ENCODE measurements at regions not wholly inside any gene's neighbourhood (a gene's known extent, or its start where the extent isn't known, plus 50 kb on each side); places are given as distances from the start of the nearest gene placed in this dataset.
A peak's percentile ranks its signal among the peaks of the same experiment; 100 is the strongest.

- no peak for DNase-seq
- Histone ChIP-seq H2BK5ac (ENCODE audit: low read depth, low read length, poor library complexity, severe bottlenecking) (no peak overlapping the region), H3K9ac (ENCODE audit: low read length) (no peak overlapping the region), H3K23ac (ENCODE audit: low read length in 2 of 2) (no peak overlapping the region), H4K91ac (ENCODE audit: low read length) (no peak overlapping the region), H3K79me1 (replicated peaks; ENCODE audit: low read length, poor library complexity, severe bottlenecking) (no peaks in the 10 kb centered on the region), H3K14ac (ENCODE audit: low read length in 2 of 2) (no peak overlapping the region), H2BK120ac (ENCODE audit: low read depth, low read length) (no peak overlapping the region), H2BK12ac (ENCODE audit: low read length in 2 of 2) (no peak overlapping the region), H2AFZ (ENCODE audit: low read depth, low read length) (no peak overlapping the region), H4K8ac (ENCODE audit: low read length) (no peak overlapping the region), H3K36me3 (ENCODE audit: control insufficient read depth in 1 of 2, insufficient read depth in 2 of 2, low read depth in 1 of 2, low read length in 2 of 2) (no peaks in the 10 kb centered on the region), H3K4me3 (ENCODE audit: insufficient read depth in 1 of 2, low read depth in 1 of 2, low read length in 2 of 2) (no peak overlapping the region), H2BK15ac (ENCODE audit: low read depth, poor library complexity, severe bottlenecking) (no peak overlapping the region), H3K9me3 (ENCODE audit: control insufficient read depth, low read length) (peaks cover 9% of the 10 kb centered on the region), H3K4me1 (ENCODE audit: control insufficient read depth, insufficient read depth, low read depth, low read length) (peaks cover 2% of the 10 kb centered on the region), H3K18ac (ENCODE audit: low read depth in 1 of 2, low read length in 2 of 2) (no peak overlapping the region), H3K4me2 (ENCODE audit: low read length, poor library complexity, severe bottlenecking) (no peak overlapping the region), H3K27me3 (ENCODE audit: control insufficient read depth in 1 of 2, insufficient read depth in 1 of 2, low read length in 2 of 2) (peaks cover 0 to 57% of the 10 kb centered on the region in 2 experiments), H2AK5ac (ENCODE audit: low read length, severe bottlenecking) (no peak overlapping the region), H3K4ac (ENCODE audit: low read depth in 1 of 2, low read length in 2 of 2) (no peak overlapping the region), H3K27ac (ENCODE audit: low read length, poor library complexity, severe bottlenecking) (no peak overlapping the region)
- WGBS = no CpG with 5 or more reads among the region's 3 CpGs
These were observed 454.2 kb downstream of the BCOR start for GRCh38 chrX:39643550-39643949.

GRCh38 chrX:39645178-39645895 is 452.4 kb downstream of the BCOR start:
- H4K8ac ChIP-seq (ENCODE audit: low read length) = peak overlapping the region; percentile 41
- peaks cover 0 to 59% of the 10 kb centered on the region in 2 experiments for H3K27me3 ChIP-seq (ENCODE audit: control insufficient read depth in 1 of 2, insufficient read depth in 1 of 2, low read length in 2 of 2)
- no peak overlapping the region for H3K27ac ChIP-seq (ENCODE audit: low read length, poor library complexity, severe bottlenecking)
- H3K9ac ChIP-seq (ENCODE audit: low read length) = peak overlapping the region; percentile 86
- H2BK120ac ChIP-seq (ENCODE audit: low read depth, low read length) = no peak overlapping the region
- no peak overlapping the region for H3K4me3 ChIP-seq (ENCODE audit: insufficient read depth in 1 of 2, low read depth in 1 of 2, low read length in 2 of 2)
- peaks cover 3% of the 10 kb centered on the region for H3K9me3 ChIP-seq (ENCODE audit: control insufficient read depth, low read length)
- no peak overlapping the region for H3K14ac ChIP-seq (ENCODE audit: low read length in 2 of 2)
- no peak overlapping the region for H2AK5ac ChIP-seq (ENCODE audit: low read length, severe bottlenecking)
- H3K4me2 ChIP-seq (ENCODE audit: low read length, poor library complexity, severe bottlenecking) = peak overlapping the region; percentile 16
- H3K18ac ChIP-seq (ENCODE audit: low read depth in 1 of 2, low read length in 2 of 2) = peak overlapping the region in 1 of 2 experiments; percentile 33
- H3K79me1 ChIP-seq (replicated peaks; ENCODE audit: low read length, poor library complexity, severe bottlenecking) = no peaks in the 10 kb centered on the region
- H3K23ac ChIP-seq (ENCODE audit: low read length in 2 of 2) = no peak overlapping the region
- no peak overlapping the region for H4K91ac ChIP-seq (ENCODE audit: low read length)
- no peaks in the 10 kb centered on the region for H3K36me3 ChIP-seq (ENCODE audit: control insufficient read depth in 1 of 2, insufficient read depth in 2 of 2, low read depth in 1 of 2, low read length in 2 of 2)
- peaks cover 2% of the 10 kb centered on the region for H3K4me1 ChIP-seq (ENCODE audit: control insufficient read depth, insufficient read depth, low read depth, low read length)
- no peak overlapping the region for H2BK12ac ChIP-seq (ENCODE audit: low read length in 2 of 2)
- H2BK15ac ChIP-seq (ENCODE audit: low read depth, poor library complexity, severe bottlenecking) = peak overlapping the region; percentile 48
- H2AFZ ChIP-seq (ENCODE audit: low read depth, low read length) = peak overlapping the region; percentile 36
- DNase-seq = peak; percentile 84
- 29% methylated on average over 19 of the region's 21 CpGs for WGBS
- H3K4ac ChIP-seq (ENCODE audit: low read depth in 1 of 2, low read length in 2 of 2) = no peak overlapping the region
- H2BK5ac ChIP-seq (ENCODE audit: low read depth, low read length, poor library complexity, severe bottlenecking) = no peak overlapping the region

GRCh38 chrX:39648548-39649254 is 449.1 kb downstream of the BCOR start:
- Histone ChIP-seq H2AK5ac (ENCODE audit: low read length, severe bottlenecking) (no peak overlapping the region), H3K23ac (ENCODE audit: low read length in 2 of 2) (no peak overlapping the region), H3K4ac (ENCODE audit: low read depth in 1 of 2, low read length in 2 of 2) (no peak overlapping the region), H2BK15ac (ENCODE audit: low read depth, poor library complexity, severe bottlenecking) (no peak overlapping the region), H3K27me3 (ENCODE audit: control insufficient read depth in 1 of 2, insufficient read depth in 1 of 2, low read length in 2 of 2) (peaks cover 10 to 58% of the 10 kb centered on the region in 2 experiments), H2AFZ (ENCODE audit: low read depth, low read length) (no peak overlapping the region), H4K8ac (ENCODE audit: low read length) (no peak overlapping the region), H2BK5ac (ENCODE audit: low read depth, low read length, poor library complexity, severe bottlenecking) (no peak overlapping the region), H3K4me1 (ENCODE audit: control insufficient read depth, insufficient read depth, low read depth, low read length) (peaks cover 3% of the 10 kb centered on the region), H3K36me3 (ENCODE audit: control insufficient read depth in 1 of 2, insufficient read depth in 2 of 2, low read depth in 1 of 2, low read length in 2 of 2) (no peaks in the 10 kb centered on the region), H2BK120ac (ENCODE audit: low read depth, low read length) (no peak overlapping the region), H3K9ac (ENCODE audit: low read length) (no peak overlapping the region), H3K14ac (ENCODE audit: low read length in 2 of 2) (no peak overlapping the region), H3K79me1 (replicated peaks; ENCODE audit: low read length, poor library complexity, severe bottlenecking) (no peaks in the 10 kb centered on the region), H2BK12ac (ENCODE audit: low read length in 2 of 2) (no peak overlapping the region), H3K18ac (ENCODE audit: low read depth in 1 of 2, low read length in 2 of 2) (no peak overlapping the region), H4K91ac (ENCODE audit: low read length) (no peak overlapping the region), H3K4me3 (ENCODE audit: insufficient read depth in 1 of 2, low read depth in 1 of 2, low read length in 2 of 2) (no peak overlapping the region), H3K9me3 (ENCODE audit: control insufficient read depth, low read length) (no peaks in the 10 kb centered on the region), H3K27ac (ENCODE audit: low read length, poor library complexity, severe bottlenecking) (no peak overlapping the region), H3K4me2 (ENCODE audit: low read length, poor library complexity, severe bottlenecking) (no peak overlapping the region)
- WGBS = 66% methylated on average over 6 of the region's 6 CpGs
- DNase-seq = no peak

GRCh38 chrX:39650768-39651347 is 446.9 kb downstream of the BCOR start:
- Histone ChIP-seq H2BK5ac (ENCODE audit: low read depth, low read length, poor library complexity, severe bottlenecking) (no peak overlapping the region), H3K4me2 (ENCODE audit: low read length, poor library complexity, severe bottlenecking) (no peak overlapping the region), H4K91ac (ENCODE audit: low read length) (no peak overlapping the region), H3K4ac (ENCODE audit: low read depth in 1 of 2, low read length in 2 of 2) (no peak overlapping the region), H2BK120ac (ENCODE audit: low read depth, low read length) (no peak overlapping the region), H3K14ac (ENCODE audit: low read length in 2 of 2) (no peak overlapping the region), H3K9ac (ENCODE audit: low read length) (no peak overlapping the region), H3K9me3 (ENCODE audit: control insufficient read depth, low read length) (no peaks in the 10 kb centered on the region), H2AK5ac (ENCODE audit: low read length, severe bottlenecking) (no peak overlapping the region), H2BK15ac (ENCODE audit: low read depth, poor library complexity, severe bottlenecking) (no peak overlapping the region), H3K4me3 (ENCODE audit: insufficient read depth in 1 of 2, low read depth in 1 of 2, low read length in 2 of 2) (no peak overlapping the region), H3K79me1 (replicated peaks; ENCODE audit: low read length, poor library complexity, severe bottlenecking) (no peaks in the 10 kb centered on the region), H3K23ac (ENCODE audit: low read length in 2 of 2) (no peak overlapping the region), H3K4me1 (ENCODE audit: control insufficient read depth, insufficient read depth, low read depth, low read length) (peaks cover 1% of the 10 kb centered on the region), H3K27ac (ENCODE audit: low read length, poor library complexity, severe bottlenecking) (no peak overlapping the region), H3K18ac (ENCODE audit: low read depth in 1 of 2, low read length in 2 of 2) (no peak overlapping the region), H3K36me3 (ENCODE audit: control insufficient read depth in 1 of 2, insufficient read depth in 2 of 2, low read depth in 1 of 2, low read length in 2 of 2) (no peaks in the 10 kb centered on the region), H2BK12ac (ENCODE audit: low read length in 2 of 2) (no peak overlapping the region), H3K27me3 (ENCODE audit: control insufficient read depth in 1 of 2, insufficient read depth in 1 of 2, low read length in 2 of 2) (peaks cover 29 to 70% of the 10 kb centered on the region in 2 experiments), H2AFZ (ENCODE audit: low read depth, low read length) (no peak overlapping the region), H4K8ac (ENCODE audit: low read length) (no peak overlapping the region)
- no peak for DNase-seq
- WGBS = 78% methylated on average over 9 of the region's 12 CpGs
